ENCODE measurements at regions not wholly inside any gene's neighbourhood (a gene's known extent, or its start where the extent isn't known, plus 50 kb on each side); places are given as distances from the start of the nearest gene placed in this dataset.
"Not testable (repeated sequence)": the region's sequence is repeated elsewhere in the genome, so short reads cannot be mapped to it uniquely, and the experiment has no call there.

- CTCF ChIA-PET; H3K79me2 ChIP-seq (ENCODE audit: control insufficient read depth, insufficient read depth, low read length); POLR2A ChIA-PET; FAIRE-seq; H3K4me2 ChIP-seq (ENCODE audit: insufficient read depth, low read length); H3K9me3 ChIP-seq (replicated peaks; ENCODE audit: control insufficient read depth, insufficient read depth, low read length); H3K36me3 ChIP-seq (ENCODE audit: control insufficient read depth in 2 of 2, extremely low read depth in 1 of 2, insufficient read depth in 2 of 2, low read length in 2 of 2); intact Hi-C loops (cut with micrococcal nuclease); H3K9me1 ChIP-seq (replicated peaks; ENCODE audit: control insufficient read depth, extremely low read depth, insufficient read depth, low read length); H2AFZ ChIP-seq (ENCODE audit: low read depth, low read length); H3K4me3 ChIP-seq (replicated peaks in 1 of 3; ENCODE audit: insufficient read depth in 1 of 3, low read depth in 1 of 3, low read length in 3 of 3); BruUV-seq (replicated peaks); H3K4me1 ChIP-seq (ENCODE audit: control insufficient read depth, extremely low read depth, insufficient read depth, low read length); H4K20me1 ChIP-seq (replicated peaks; ENCODE audit: control insufficient read depth, extremely low read depth, insufficient read depth, low read length); H3K27me3 ChIP-seq (ENCODE audit: control insufficient read depth in 2 of 2, insufficient read depth in 2 of 2, low read length in 2 of 2); H3K27ac ChIP-seq (ENCODE audit: insufficient read depth, low read depth, low read length); H3K9ac ChIP-seq (replicated peaks; ENCODE audit: extremely low read depth, insufficient read depth, low read length); dilution Hi-C loops (cut with MboI; ENCODE audit: extremely low pct_ligation_motif_present, low sequenced_read_pairs): not testable (repeated sequence)
- DNase-seq (ENCODE audit: low read depth, low spot score), result peak; percentile 9
These were observed 926.7 kb upstream of the ADAMTS5 start for GRCh38 chr21:27893619-27894018.

- H4K20me1 ChIP-seq (replicated peaks; ENCODE audit: control insufficient read depth, extremely low read depth, insufficient read depth, low read length); FAIRE-seq; H3K9me1 ChIP-seq (replicated peaks; ENCODE audit: control insufficient read depth, extremely low read depth, insufficient read depth, low read length); CTCF ChIA-PET; H3K4me2 ChIP-seq (ENCODE audit: insufficient read depth, low read length); H3K9me3 ChIP-seq (replicated peaks; ENCODE audit: control insufficient read depth, insufficient read depth, low read length); H3K9ac ChIP-seq (replicated peaks; ENCODE audit: extremely low read depth, insufficient read depth, low read length); H3K79me2 ChIP-seq (ENCODE audit: control insufficient read depth, insufficient read depth, low read length); H3K36me3 ChIP-seq (ENCODE audit: control insufficient read depth in 2 of 2, extremely low read depth in 1 of 2, insufficient read depth in 2 of 2, low read length in 2 of 2); H3K4me3 ChIP-seq (replicated peaks in 1 of 3; ENCODE audit: insufficient read depth in 1 of 3, low read depth in 1 of 3, low read length in 3 of 3); H3K27me3 ChIP-seq (ENCODE audit: control insufficient read depth in 2 of 2, insufficient read depth in 2 of 2, low read length in 2 of 2); POLR2A ChIA-PET; H3K27ac ChIP-seq (ENCODE audit: insufficient read depth, low read depth, low read length); dilution Hi-C loops (cut with MboI; ENCODE audit: extremely low pct_ligation_motif_present, low sequenced_read_pairs); H2AFZ ChIP-seq (ENCODE audit: low read depth, low read length); BruUV-seq (replicated peaks); intact Hi-C loops (cut with micrococcal nuclease); H3K4me1 ChIP-seq (ENCODE audit: control insufficient read depth, extremely low read depth, insufficient read depth, low read length): not testable (repeated sequence)
- TF ChIP-seq FOS (IDR thresholded peaks at IDR 0.05; ENCODE audit: borderline replicate concordance, insufficient read depth, low read length), result peak; percentile 20
- peak; percentile 22 for DNase-seq (ENCODE audit: low read depth, low spot score)
These were observed 924.6 kb upstream of the ADAMTS5 start for GRCh38 chr21:27891495-27891894.

- H3K27me3 ChIP-seq (ENCODE audit: control insufficient read depth in 2 of 2, insufficient read depth in 2 of 2, low read length in 2 of 2); BruUV-seq (replicated peaks); H3K27ac ChIP-seq (ENCODE audit: insufficient read depth, low read depth, low read length); H3K4me2 ChIP-seq (ENCODE audit: insufficient read depth, low read length); H4K20me1 ChIP-seq (replicated peaks; ENCODE audit: control insufficient read depth, extremely low read depth, insufficient read depth, low read length); H3K9me1 ChIP-seq (replicated peaks; ENCODE audit: control insufficient read depth, extremely low read depth, insufficient read depth, low read length); intact Hi-C loops (cut with micrococcal nuclease); FAIRE-seq; H3K79me2 ChIP-seq (ENCODE audit: control insufficient read depth, insufficient read depth, low read length); CTCF ChIA-PET; H3K9me3 ChIP-seq (replicated peaks; ENCODE audit: control insufficient read depth, insufficient read depth, low read length); DNase-seq (ENCODE audit: low read depth, low spot score); H2AFZ ChIP-seq (ENCODE audit: low read depth, low read length); H3K36me3 ChIP-seq (ENCODE audit: control insufficient read depth in 2 of 2, extremely low read depth in 1 of 2, insufficient read depth in 2 of 2, low read length in 2 of 2); H3K4me3 ChIP-seq (replicated peaks in 1 of 3; ENCODE audit: insufficient read depth in 1 of 3, low read depth in 1 of 3, low read length in 3 of 3); H3K4me1 ChIP-seq (ENCODE audit: control insufficient read depth, extremely low read depth, insufficient read depth, low read length); H3K9ac ChIP-seq (replicated peaks; ENCODE audit: extremely low read depth, insufficient read depth, low read length); dilution Hi-C loops (cut with MboI; ENCODE audit: extremely low pct_ligation_motif_present, low sequenced_read_pairs); POLR2A ChIA-PET: not testable (repeated sequence)
These were observed 921.0 kb upstream of the ADAMTS5 start for GRCh38 chr21:27887808-27888455.
